H1 (cell line): ENCODE measurements at regions not wholly inside any gene's neighbourhood (a gene's known extent, or its start where the extent isn't known, plus 50 kb on each side); places are given as distances from the start of the nearest gene placed in this dataset.

Source experiments
- BACH1 ChIP-seq: IDR thresholded peaks from 2 replicates; pipeline ENCODE4 v1.6.1; 2012; ENCODE audit warnings: low read length, improper control_type of control experiment
- CTBP2 ChIP-seq: IDR thresholded peaks from 2 replicates; pipeline ENCODE4 v1.7.0; 2011; ENCODE audit warnings: borderline replicate concordance, mild to moderate bottlenecking, moderate library complexity, mixed read lengths, low read length; ENCODE audit not compliant: insufficient read depth, insufficient read length
- PHF8 ChIP-seq: fragments of 200-600 bp; sonication (generic); conservative IDR thresholded peaks from 2 replicates; pipeline ENCODE4 v1.7.1; 2012; ENCODE audit warnings: low read depth, mild to moderate bottlenecking, inconsistent platforms, low read length, moderate library complexity
- RAD21 ChIP-seq, 2 experiments: IDR thresholded peaks in 1 of 2; conservative IDR thresholded peaks in 1 of 2; 2 replicates each; pipeline ENCODE4 v1.6.1; 2011; ENCODE audit warnings: low read depth in 2 of 2, low read length in 2 of 2, improper control_type of control experiment in 1 of 2, inconsistent platforms in 1 of 2, mild to moderate bottlenecking in 1 of 2, moderate library complexity in 1 of 2
- RBBP5 ChIP-seq: IDR thresholded peaks from 2 replicates; pipeline ENCODE4 v1.7.1; 2012; ENCODE audit warnings: low read depth, mild to moderate bottlenecking, inconsistent platforms, low read length, moderate library complexity, borderline replicate concordance
- USF2 ChIP-seq: IDR thresholded peaks from 2 replicates; pipeline ENCODE4 v1.6.1; 2011; ENCODE audit warnings: low read length, improper control_type of control experiment

GRCh38 chr1:106185089-106185488, 871.4 kb upstream of the PRMT6 start (continued):
- TF ChIP-seq USF2 (no peak), RBBP5 (no peak), PHF8 (no peak), RAD21 (IDR thresholded peaks at IDR 0.05 in 1 of 2, conservative IDR thresholded peaks at IDR 0.05 in 1 of 2; ENCODE audit: low read depth in 2 of 2, low read length in 2 of 2) (no peak), BACH1 (no peak), CTBP2 (no peak)
- TF ChIP-seq, all 59 proteins: peak for 0
